B cell (primary cell): ENCODE measurements at regions not wholly inside any gene's neighbourhood (a gene's known extent, or its start where the extent isn't known, plus 50 kb on each side); places are given as distances from the start of the nearest gene placed in this dataset.
"Not testable (repeated sequence)": the region's sequence is repeated elsewhere in the genome, so short reads cannot be mapped to it uniquely, and the experiment has no call there.

Experiments
- ATAC-seq: fragments of 200-7000 bp; cut with Tn5 transposase; one replicate; pipeline ENCODE4 v1.10.0; 2021; ENCODE audit warnings: low read depth, mild to moderate bottlenecking, moderate number of reproducible peaks, moderate library complexity
- CTCF ChIA-PET: fragments of 350-600 bp; sonication (Branson Sonifier 250); formaldehyde crosslinking; loops from one replicate; lab custom pipeline; 2021; ENCODE audit warnings: antibody characterized with exemption, inconsistent platforms; lab: Charles Lee
- POLR2A ChIA-PET: fragments of 350-600 bp; sonication (Branson Sonifier 250); formaldehyde crosslinking; loops from one replicate; lab custom pipeline; 2021; ENCODE audit warnings: antibody characterized with exemption; lab: Charles Lee
- DNase-seq: peaks from one replicate; pipeline ENCODE4 v3.0.0; 2013
- H2AFZ ChIP-seq: 2 replicates; pipeline ENCODE4 v1.6.1; 2012; ENCODE audit warnings: mild to moderate bottlenecking, low read depth, low read length; ENCODE audit not compliant: insufficient read depth, poor library complexity, severe bottlenecking
- H3K27ac ChIP-seq, 2 donors: 1 replicate in 1 of 2; 2 replicates in 1 of 2; pipeline ENCODE4 v1.5.1; 2012 to 2013; ENCODE audit warnings: low read length in 2 of 2, mild to moderate bottlenecking in 2 of 2, moderate library complexity in 1 of 2
- H3K27me3 ChIP-seq, 4 experiments: fragments of 200-600 bp in 1 of 4; sonication (generic) in 1 of 4; replicated peaks in 1 of 4; 1 replicate in 2 of 4; 2 replicates in 2 of 4; pipeline versions ENCODE4 v1.6.1 to v1.7.0; 2013 to 2016; ENCODE audit warnings: low read length in 3 of 4, mild to moderate bottlenecking in 2 of 4, mixed read lengths in 1 of 4, moderate library complexity in 1 of 4; ENCODE audit not compliant: insufficient read depth in 4 of 4, control insufficient read depth in 3 of 4; ENCODE audit errors: control extremely low read depth in 1 of 4
- H3K36me3 ChIP-seq, 2 experiments: replicated peaks in 1 of 2; 1 replicate in 1 of 2; 2 replicates in 1 of 2; pipeline versions ENCODE4 v1.6.1 to v1.7.1; 2013; ENCODE audit warnings: low read length in 1 of 2; ENCODE audit not compliant: insufficient read depth in 2 of 2, control insufficient read depth in 1 of 2; ENCODE audit errors: control extremely low read depth in 1 of 2, extremely low read depth in 1 of 2
- H3K4me1 ChIP-seq, 2 donors: fragments of 200-600 bp in 1 of 2; sonication (generic) in 1 of 2; 1 replicate in 1 of 2; 2 replicates in 1 of 2; pipeline versions ENCODE4 v1.5.1 to v1.6.1; 2013 to 2017; ENCODE audit warnings: low read length in 2 of 2; ENCODE audit not compliant: control insufficient read depth in 2 of 2, insufficient read depth in 2 of 2
- H3K4me2 ChIP-seq: replicated peaks from 2 replicates; pipeline ENCODE3; 2012; ENCODE audit warnings: mild to moderate bottlenecking, low read depth, low read length; ENCODE audit not compliant: poor library complexity, severe bottlenecking
- H3K4me3 ChIP-seq, 5 experiments: fragments of 200-600 bp in 1 of 5; sonication (generic) in 1 of 5; 1 replicate in 3 of 5; 2 replicates in 2 of 5; pipeline versions ENCODE4 v1.5.1 to v1.7.0; 2011 to 2016; ENCODE audit warnings: low read length in 4 of 5, mild to moderate bottlenecking in 4 of 5, low read depth in 2 of 5, control low read depth in 1 of 5, moderate library complexity in 1 of 5; ENCODE audit not compliant: insufficient read depth in 1 of 5; ENCODE audit errors: control extremely low read depth in 1 of 5, extremely low read depth in 1 of 5
- H3K79me2 ChIP-seq: fragments of 200-600 bp; sonication (generic); one replicate; pipeline ENCODE4 v1.6.0; 2016; ENCODE audit warnings: low read length; ENCODE audit not compliant: control insufficient read depth, insufficient read depth
- H3K9ac ChIP-seq: fragments of 200-600 bp; sonication (generic); 2 replicates; pipeline ENCODE4 v1.6.1; 2017; ENCODE audit warnings: mild to moderate bottlenecking, low read length, moderate library complexity
- H3K9me3 ChIP-seq, 3 donors: one replicate each; pipeline versions ENCODE4 v1.6.1 to v1.7.1; 2013; ENCODE audit warnings: low read length in 2 of 3; ENCODE audit not compliant: control insufficient read depth in 2 of 3, insufficient read depth in 1 of 3; ENCODE audit errors: control extremely low read depth in 1 of 3
- H4K20me1 ChIP-seq: 2 replicates; pipeline ENCODE4 v1.6.0; 2012; ENCODE audit warnings: mild to moderate bottlenecking, low read length; ENCODE audit not compliant: insufficient read depth, control insufficient read depth, poor library complexity, severe bottlenecking
- H3K27ac Mint-ChIP-seq: one replicate; pipeline ENCODE4 v1.8.0; 2021; ENCODE audit warnings: mixed read lengths
- H3K27me3 Mint-ChIP-seq: one replicate; pipeline ENCODE4 v1.8.0; 2021; ENCODE audit warnings: mixed read lengths
- H3K4me1 Mint-ChIP-seq: one replicate; pipeline ENCODE4 v1.8.0; 2021; ENCODE audit warnings: mixed read lengths
- H3K4me3 Mint-ChIP-seq: one replicate; pipeline ENCODE4 v1.8.0; 2021; ENCODE audit warnings: mixed read lengths
- H3K9me3 Mint-ChIP-seq: one replicate; pipeline ENCODE4 v1.8.0; 2022; ENCODE audit warnings: mixed read lengths; ENCODE audit not compliant: insufficient read depth
- EZH2 ChIP-seq: IDR thresholded peaks from 2 replicates; pipeline ENCODE4 v1.6.1; 2012; ENCODE audit warnings: borderline replicate concordance, low read depth, mild to moderate bottlenecking, moderate library complexity, low read length; ENCODE audit not compliant: insufficient read depth, poor library complexity, severe bottlenecking
- WGBS: methylation state at CpG from one replicate; pipeline ENCODE4 v1.1.5; 2013; ENCODE audit warnings: missing lambda C conversion rate; ENCODE audit not compliant: insufficient coverage; 5-methylcytosine and 5-hydroxymethylcytosine counted together
- intact Hi-C: fragments of 100-400 bp; cut with micrococcal nuclease; formaldehyde crosslinking; loops from one replicate; pipeline ENCODE4 v1.10.0; 2022
- TF ChIP-seq, protein P1 (sequence below): fragments of 200-600 bp; IDR thresholded peaks from one replicate; pipeline ENCODE4 v1.8.0; 2022; ENCODE audit warnings: antibody characterized with exemption, mild to moderate bottlenecking

DNA sequence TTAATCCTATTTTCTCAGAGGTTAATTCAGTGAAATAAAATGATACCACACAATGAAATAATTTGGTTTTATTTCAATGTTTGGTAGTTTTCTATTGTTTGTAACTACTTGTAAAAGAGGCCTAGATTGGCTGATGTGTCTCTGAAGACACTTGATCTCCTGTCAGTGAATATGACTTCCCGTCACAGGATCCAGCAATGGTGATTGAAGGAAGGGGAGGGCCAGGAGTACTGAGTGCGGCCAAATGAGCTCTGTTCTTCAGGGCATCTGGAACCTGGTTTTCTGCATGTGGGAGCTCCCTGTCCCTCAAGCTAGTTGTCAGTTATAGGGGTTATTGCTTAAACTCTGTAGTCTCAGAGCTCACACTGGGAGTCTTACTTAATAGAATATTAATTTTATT lies 86.5 kb upstream of the OTUD4 start:
- Histone ChIP-seq H3K4me1 (no peaks in the 10 kb centered on the region), H3K36me3 (no peaks in the 10 kb centered on the region), H3K9me3 (no peaks in the 10 kb centered on the region), H3K27me3 (no peaks in the 10 kb centered on the region), H3K4me3 (no peak overlapping the region), H4K20me1 (no peaks in the 10 kb centered on the region), H3K4me2 (no peak overlapping the region), H3K27ac (no peak overlapping the region), H2AFZ (no peak overlapping the region), H3K79me2 (no peaks in the 10 kb centered on the region), H3K9ac (no peak overlapping the region)
- no peak for ATAC-seq
- Mint-ChIP-seq H3K4me3 (no peak overlapping the region), H3K4me1 (no peaks in the 10 kb centered on the region), H3K9me3 (no peaks in the 10 kb centered on the region), H3K27ac (no peak overlapping the region), H3K27me3 (peaks cover 7% of the 10 kb centered on the region)
- intact Hi-C loops = no loop called here
- TF ChIP-seq, protein P1, sequence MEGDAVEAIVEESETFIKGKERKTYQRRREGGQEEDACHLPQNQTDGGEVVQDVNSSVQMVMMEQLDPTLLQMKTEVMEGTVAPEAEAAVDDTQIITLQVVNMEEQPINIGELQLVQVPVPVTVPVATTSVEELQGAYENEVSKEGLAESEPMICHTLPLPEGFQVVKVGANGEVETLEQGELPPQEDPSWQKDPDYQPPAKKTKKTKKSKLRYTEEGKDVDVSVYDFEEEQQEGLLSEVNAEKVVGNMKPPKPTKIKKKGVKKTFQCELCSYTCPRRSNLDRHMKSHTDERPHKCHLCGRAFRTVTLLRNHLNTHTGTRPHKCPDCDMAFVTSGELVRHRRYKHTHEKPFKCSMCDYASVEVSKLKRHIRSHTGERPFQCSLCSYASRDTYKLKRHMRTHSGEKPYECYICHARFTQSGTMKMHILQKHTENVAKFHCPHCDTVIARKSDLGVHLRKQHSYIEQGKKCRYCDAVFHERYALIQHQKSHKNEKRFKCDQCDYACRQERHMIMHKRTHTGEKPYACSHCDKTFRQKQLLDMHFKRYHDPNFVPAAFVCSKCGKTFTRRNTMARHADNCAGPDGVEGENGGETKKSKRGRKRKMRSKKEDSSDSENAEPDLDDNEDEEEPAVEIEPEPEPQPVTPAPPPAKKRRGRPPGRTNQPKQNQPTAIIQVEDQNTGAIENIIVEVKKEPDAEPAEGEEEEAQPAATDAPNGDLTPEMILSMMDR = no peak
- TF ChIP-seq EZH2 = no peak
- ChIA-PET CTCF (no interaction called here), POLR2A (no interaction called here)
- DNase-seq = no peak
- WGBS = 100% methylated on average over 2 of the region's 2 CpGs

DNA sequence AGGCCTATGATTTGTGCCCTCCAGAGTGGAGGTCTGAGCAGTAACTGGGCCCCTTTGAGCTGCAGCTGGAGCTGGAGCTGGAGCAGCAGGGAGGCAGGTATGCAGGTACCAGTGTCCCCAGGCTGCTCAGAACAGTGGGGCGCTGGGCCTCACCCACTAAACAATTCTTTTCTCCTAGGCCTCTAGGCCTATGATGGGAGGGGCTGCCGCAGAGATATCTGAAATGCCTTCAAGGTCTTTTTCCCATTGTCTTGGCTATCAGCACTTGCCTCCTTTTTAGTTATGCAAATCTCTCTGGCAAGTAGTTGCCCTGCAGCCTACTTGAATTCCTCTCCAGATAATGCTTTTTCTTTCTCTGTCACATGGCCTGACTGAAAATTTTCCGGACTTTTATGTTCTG lies 79.7 kb upstream of the OTUD4 start:
- H3K4me3 ChIP-seq = no peak overlapping the region
- ChIA-PET POLR2A (no interaction called here), CTCF (no interaction called here)
- peaks cover 7% of the 10 kb centered on the region for H3K27me3 Mint-ChIP-seq
- H3K4me2 ChIP-seq = no peak overlapping the region
- H3K27me3 ChIP-seq = no peaks in the 10 kb centered on the region
- H3K36me3 ChIP-seq = no peaks in the 10 kb centered on the region
- no peak overlapping the region for H3K27ac ChIP-seq
- no peak overlapping the region for H3K4me3 Mint-ChIP-seq
- TF ChIP-seq EZH2 = no peak
- TF ChIP-seq, protein P1 = no peak
- peaks cover 6% of the 10 kb centered on the region for H3K9me3 Mint-ChIP-seq
- no peaks in the 10 kb centered on the region for H3K4me1 ChIP-seq
- H2AFZ ChIP-seq = no peak overlapping the region
- no peaks in the 10 kb centered on the region for H3K4me1 Mint-ChIP-seq
- intact Hi-C loops = no loop called here
- no peak for DNase-seq
- H3K27ac Mint-ChIP-seq = no peak overlapping the region
- no peak overlapping the region for H3K9ac ChIP-seq
- no peak for ATAC-seq
- H3K9me3 ChIP-seq = peaks cover 0 to 12% (median 0%) of the 10 kb centered on the region in 3 donors
- no peaks in the 10 kb centered on the region for H4K20me1 ChIP-seq
- WGBS = 100% methylated on average over 2 of the region's 3 CpGs
- H3K79me2 ChIP-seq = no peaks in the 10 kb centered on the region

DNA sequence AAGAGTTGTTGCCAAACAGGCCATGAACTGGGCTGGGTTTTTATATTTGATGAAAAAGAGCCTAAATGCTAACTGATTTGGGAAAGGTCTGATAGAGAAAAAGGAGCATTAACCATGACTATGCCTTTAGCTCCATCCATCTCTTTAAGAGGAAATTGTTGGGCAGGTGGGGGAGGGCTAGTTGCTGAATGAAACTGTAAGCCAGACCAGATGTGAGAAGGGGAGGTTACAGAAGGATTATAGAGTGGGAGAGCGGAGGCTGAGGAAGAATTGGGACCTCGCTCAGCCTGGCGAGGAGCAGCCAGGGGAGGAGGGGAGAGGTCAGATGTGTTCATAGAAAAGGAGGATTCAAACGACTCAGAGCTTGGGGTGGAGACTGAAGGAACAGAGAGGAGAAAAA lies 74.9 kb upstream of the OTUD4 start:
- H2AFZ ChIP-seq, H3K9ac ChIP-seq, H3K27me3 Mint-ChIP-seq, H3K4me2 ChIP-seq, H3K27ac Mint-ChIP-seq, H3K9me3 ChIP-seq, H3K79me2 ChIP-seq, H3K27ac ChIP-seq, H3K9me3 Mint-ChIP-seq, H3K36me3 ChIP-seq, H3K4me3 Mint-ChIP-seq, H3K4me3 ChIP-seq, CTCF ChIA-PET, ATAC-seq, H3K27me3 ChIP-seq, H4K20me1 ChIP-seq, intact Hi-C loops, H3K4me1 Mint-ChIP-seq, DNase-seq, H3K4me1 ChIP-seq, POLR2A ChIA-PET: not testable (repeated sequence)
- WGBS = 81% methylated on average over 4 of the region's 4 CpGs
